NB4 (cell line): ENCODE measurements at regions not wholly inside any gene's neighbourhood (a gene's known extent, or its start where the extent isn't known, plus 50 kb on each side); places are given as distances from the start of the nearest gene placed in this dataset.

Experiments
- DNase-seq: peaks from one replicate; pipeline ENCODE4 v3.0.0; 2010; ENCODE audit warnings: low read depth
- H3K4me3 ChIP-seq: one replicate; pipeline ENCODE4 v1.5.1; 2011; ENCODE audit warnings: mild to moderate bottlenecking, low read depth, low read length, moderate library complexity
- CTCF ChIP-seq: IDR thresholded peaks from one replicate; pipeline ENCODE4 v1.5.1; 2012; ENCODE audit warnings: low read depth, low read length
- MAX ChIP-seq: IDR thresholded peaks from 2 replicates; pipeline ENCODE4 v1.6.1; 2011; ENCODE audit warnings: low read depth, low read length
- MYC ChIP-seq: IDR thresholded peaks from 2 replicates; pipeline ENCODE4 v1.6.1; 2011; ENCODE audit warnings: low read depth, low read length
- POLR2A ChIP-seq: IDR thresholded peaks from 2 replicates; pipeline ENCODE4 v1.6.1; 2011; ENCODE audit warnings: mild to moderate bottlenecking; ENCODE audit not compliant: insufficient read length; ENCODE audit errors: extremely low read depth

- no peak for TF ChIP-seq CTCF
- no peak for DNase-seq
- no peak overlapping the region for H3K4me3 ChIP-seq
Observed at GRCh38 chr1:212182579-212182978, 102.6 kb upstream of the PPP2R5A start.

GRCh38 chr1:212186427-212187207 is 98.6 kb upstream of the PPP2R5A start:
- peak; percentile 78 for DNase-seq
- TF ChIP-seq CTCF, result no peak
- no peak for TF ChIP-seq MYC
- no peak for TF ChIP-seq POLR2A
- no peak for TF ChIP-seq MAX
- H3K4me3 ChIP-seq, result peak overlapping the region; percentile 4

GRCh38 chr1:212188599-212189351 is 96.4 kb upstream of the PPP2R5A start:
- TF ChIP-seq CTCF (no peak), MYC (no peak), POLR2A (no peak), MAX (no peak)
- H3K4me3 ChIP-seq, result no peak overlapping the region
- peak; percentile 10 for DNase-seq

- H3K4me3 ChIP-seq, result no peak overlapping the region
- TF ChIP-seq MAX, result no peak
- TF ChIP-seq POLR2A, result no peak
- TF ChIP-seq MYC, result no peak
- TF ChIP-seq CTCF, result no peak
- no peak for DNase-seq
Observed at GRCh38 chr1:212189352-212189738, 95.9 kb upstream of the PPP2R5A start.

GRCh38 chr1:212190169-212190568 is 95.0 kb upstream of the PPP2R5A start:
- no peak for TF ChIP-seq MAX
- no peak for TF ChIP-seq MYC
- no peak overlapping the region for H3K4me3 ChIP-seq
- no peak for DNase-seq

GRCh38 chr1:212192261-212192998 is 92.8 kb upstream of the PPP2R5A start:
- no peak for DNase-seq
- no peak for TF ChIP-seq MYC
- no peak for TF ChIP-seq MAX
- TF ChIP-seq CTCF, result no peak
- TF ChIP-seq POLR2A, result no peak
- no peak overlapping the region for H3K4me3 ChIP-seq
